Activated effector memory CD4-positive, alpha-beta T cell treated with anti-CD3 and anti-CD28 coated beads, Interleukin-2, amount 50 U/mL, for 16 hours (primary cell): ENCODE measurements at regions not wholly inside any gene's neighbourhood (a gene's known extent, or its start where the extent isn't known, plus 50 kb on each side); places are given as distances from the start of the nearest gene placed in this dataset.

Source experiments
- DNase-seq: peaks from one replicate; pipeline ENCODE4 v3.0.0-alpha.2; 2020

DNA sequence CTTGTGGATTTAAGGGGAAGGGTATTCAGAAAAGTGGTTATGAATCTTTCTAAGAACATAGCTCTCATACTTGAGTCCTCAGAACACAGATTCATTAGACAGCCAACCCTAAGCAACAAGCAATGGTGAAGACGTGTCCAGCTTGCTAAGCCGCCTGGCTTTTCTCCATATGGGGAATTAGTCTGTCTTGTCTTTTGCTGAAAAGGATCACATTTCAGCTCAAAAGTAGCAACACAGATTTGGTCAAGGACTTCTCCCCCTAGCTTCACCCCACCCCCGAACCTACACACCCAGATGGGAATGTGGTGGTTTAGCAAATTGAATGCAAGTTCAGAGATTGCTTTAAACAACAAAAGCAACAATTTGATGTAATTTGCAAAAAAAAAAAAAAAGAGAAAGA lies 103.3 kb upstream of the RASGEF1B start:
- no peak for DNase-seq

GRCh38 chr4:81573840-81574239 lies 102.1 kb upstream of the RASGEF1B start:
- DNase-seq: no peak

GRCh38 chr4:81572402-81572801 lies 100.7 kb upstream of the RASGEF1B start:
- DNase-seq: no peak

GRCh38 chr4:81571105-81571504 lies 99.4 kb upstream of the RASGEF1B start:
- no peak for DNase-seq

GRCh38 chr4:81566161-81566591 lies 94.5 kb upstream of the RASGEF1B start:
- no peak for DNase-seq

- DNase-seq: no peak
Observed at GRCh38 chr4:81565142-81565870, 93.6 kb upstream of the RASGEF1B start.

GRCh38 chr4:81564025-81564424 lies 92.3 kb upstream of the RASGEF1B start:
- no peak for DNase-seq

DNA sequence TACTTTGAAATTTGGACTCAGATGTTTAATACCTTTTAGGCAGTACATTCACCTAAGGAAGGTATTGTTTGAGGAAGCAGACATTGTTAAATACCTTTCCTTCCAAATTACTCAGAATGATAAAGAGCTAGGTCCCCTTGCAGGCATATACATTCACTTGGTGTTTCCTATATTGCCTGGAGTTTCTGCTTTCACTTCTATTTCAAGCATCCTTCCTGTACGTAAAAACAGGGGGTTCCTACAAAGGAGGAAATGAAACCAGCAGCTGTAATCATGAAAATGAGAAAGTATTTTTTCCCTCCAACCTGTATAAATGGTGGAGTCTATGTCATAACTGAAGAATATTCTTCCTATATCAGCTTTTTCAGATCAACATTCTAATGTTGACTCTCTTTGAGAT lies 90.4 kb upstream of the RASGEF1B start:
- no peak for DNase-seq

- no peak for DNase-seq
Observed at GRCh38 chr4:81557306-81557705, 85.6 kb upstream of the RASGEF1B start.

- no peak for DNase-seq
Observed at GRCh38 chr4:81555489-81555888, 83.8 kb upstream of the RASGEF1B start.

DNA sequence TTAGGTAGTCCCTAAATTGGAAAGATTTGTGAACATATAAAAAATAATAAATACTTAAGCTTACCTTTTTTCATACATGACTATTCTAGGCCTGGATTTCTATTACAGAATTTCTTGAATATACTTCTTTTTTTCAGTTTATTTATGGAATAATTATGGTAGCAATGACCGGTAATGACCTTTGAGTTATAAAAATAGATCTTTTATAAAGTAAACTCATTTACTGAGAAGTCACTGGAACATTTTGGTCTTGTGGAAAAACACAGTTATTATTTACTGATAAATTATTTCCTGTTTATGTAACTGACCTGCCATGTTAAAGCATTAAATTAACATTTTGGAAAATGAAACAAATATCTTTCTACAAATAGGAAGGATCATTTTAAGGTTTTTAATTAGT lies 80.4 kb upstream of the RASGEF1B start:
- no peak for DNase-seq

DNA sequence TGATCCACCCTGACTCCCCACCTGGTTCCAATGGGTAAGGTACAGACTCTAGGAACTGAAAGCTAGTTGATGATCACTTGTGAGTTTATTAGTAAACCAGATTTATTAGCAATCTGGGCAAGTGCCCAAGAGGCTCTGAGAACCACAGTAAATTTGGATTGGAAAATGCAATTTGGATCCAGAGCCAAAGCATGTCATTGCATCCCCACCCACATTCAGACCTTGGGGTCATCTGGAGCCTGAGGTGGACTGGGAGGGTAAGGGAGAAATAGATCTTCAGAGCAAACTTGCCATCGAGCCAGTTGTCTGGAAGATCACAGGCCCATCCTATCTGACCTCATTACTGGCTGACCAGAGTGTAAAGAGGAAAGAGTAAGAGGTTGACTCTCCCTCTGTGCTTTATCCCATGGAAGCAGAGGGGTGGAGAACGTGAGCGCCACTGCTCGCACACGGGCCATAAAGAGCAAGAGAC lies 78.7 kb upstream of the RASGEF1B start:
- no peak for DNase-seq

DNA sequence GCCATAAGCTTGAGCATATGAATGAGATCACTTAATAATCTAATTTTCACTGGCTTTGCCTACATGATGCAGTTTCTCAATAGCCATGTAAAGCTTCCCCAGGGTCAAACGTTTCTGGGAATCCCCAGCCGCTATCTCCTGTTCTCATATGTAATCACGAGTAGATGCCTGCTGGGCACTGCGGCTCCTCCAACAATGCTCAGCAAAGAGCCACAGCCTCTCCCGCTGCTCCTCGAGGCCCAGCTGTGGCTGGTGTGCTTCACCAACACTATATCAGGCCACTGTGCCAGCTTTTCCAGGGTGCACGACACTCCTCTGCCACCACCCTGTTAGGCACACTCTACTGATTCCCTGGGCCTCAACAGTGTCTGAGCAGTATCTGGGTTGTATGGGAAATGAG lies 78.3 kb upstream of the RASGEF1B start:
- DNase-seq: no peak

- DNase-seq: no peak
Observed at GRCh38 chr4:81546777-81547176, 75.1 kb upstream of the RASGEF1B start.

- DNase-seq: no peak
Observed at GRCh38 chr4:81541161-81541945, 69.6 kb upstream of the RASGEF1B start.

DNA sequence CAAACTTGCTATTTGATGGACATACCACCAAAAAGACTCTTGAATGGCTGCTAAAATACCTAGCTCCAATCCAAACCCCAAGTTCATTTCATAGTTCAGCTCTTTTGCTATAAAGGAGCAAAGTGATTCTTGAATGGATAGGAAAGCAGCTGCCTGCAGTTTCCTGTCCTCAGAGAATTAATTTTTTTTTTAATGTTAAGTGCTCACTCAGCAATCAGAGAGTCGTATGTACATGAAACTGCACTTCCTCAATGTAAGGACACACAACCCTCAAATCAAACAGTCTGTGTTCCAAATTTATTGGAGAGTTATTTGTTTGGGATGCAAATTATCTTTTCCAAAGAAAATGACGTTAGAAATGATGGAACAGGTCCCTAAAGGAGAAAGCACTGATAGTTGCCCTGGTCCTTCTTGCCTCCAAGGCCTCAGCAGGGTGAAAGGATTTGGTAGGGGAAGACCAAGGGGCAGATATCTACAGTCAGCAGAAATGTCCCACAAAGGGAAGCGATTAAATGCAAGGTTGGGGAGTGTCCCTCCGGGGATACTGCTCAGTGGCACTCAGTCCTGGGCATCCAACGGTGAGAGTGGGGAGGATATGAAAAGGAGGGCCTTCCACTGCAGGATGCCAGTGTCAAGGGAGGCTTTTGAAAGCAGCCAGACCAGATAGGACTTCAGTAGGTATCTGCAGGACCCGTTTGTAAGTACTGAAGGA lies 67.2 kb upstream of the RASGEF1B start:
- no peak for DNase-seq

GRCh38 chr4:81531410-81531809 lies 59.7 kb upstream of the RASGEF1B start:
- no peak for DNase-seq

DNA sequence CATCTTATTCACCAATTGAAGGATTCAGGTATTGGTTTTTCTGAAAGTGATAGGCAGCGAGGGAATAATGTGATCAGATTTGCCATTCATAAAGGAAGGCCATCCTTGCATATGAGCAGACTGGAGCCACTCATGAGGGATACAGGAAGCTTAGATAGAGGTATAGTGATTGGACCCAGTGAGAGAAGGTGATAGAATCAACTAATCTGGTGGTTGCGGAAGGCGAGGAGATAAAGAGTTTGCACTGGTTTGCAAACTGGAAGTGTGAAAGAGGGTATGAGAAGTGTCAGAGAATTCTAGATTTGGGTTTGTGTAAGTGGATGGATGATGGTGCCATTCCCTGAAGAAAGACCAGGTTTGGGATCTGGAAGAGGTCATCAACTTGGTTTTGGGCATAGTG lies 57.3 kb upstream of the RASGEF1B start:
- no peak for DNase-seq

DNA sequence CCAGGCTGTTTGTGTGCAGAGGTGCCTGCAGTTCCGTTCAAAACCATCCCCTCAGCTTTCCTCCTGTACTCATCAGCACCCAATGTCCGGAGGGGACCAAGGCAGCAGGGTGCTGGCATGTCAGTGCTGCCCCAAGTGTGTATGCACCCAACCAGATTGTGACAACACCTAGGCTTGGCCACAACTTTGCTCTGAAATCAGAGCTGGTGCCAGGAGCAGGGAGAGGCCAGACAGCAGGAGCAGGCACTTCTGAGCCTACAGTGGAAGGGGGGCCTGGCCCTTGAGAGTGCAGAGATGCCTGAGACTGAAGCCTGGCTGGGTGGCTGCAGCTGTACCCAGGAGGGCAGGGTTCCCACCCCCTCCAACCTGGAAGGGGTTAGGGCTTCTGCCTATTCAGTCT lies 56.5 kb upstream of the RASGEF1B start:
- DNase-seq: no peak

DNA sequence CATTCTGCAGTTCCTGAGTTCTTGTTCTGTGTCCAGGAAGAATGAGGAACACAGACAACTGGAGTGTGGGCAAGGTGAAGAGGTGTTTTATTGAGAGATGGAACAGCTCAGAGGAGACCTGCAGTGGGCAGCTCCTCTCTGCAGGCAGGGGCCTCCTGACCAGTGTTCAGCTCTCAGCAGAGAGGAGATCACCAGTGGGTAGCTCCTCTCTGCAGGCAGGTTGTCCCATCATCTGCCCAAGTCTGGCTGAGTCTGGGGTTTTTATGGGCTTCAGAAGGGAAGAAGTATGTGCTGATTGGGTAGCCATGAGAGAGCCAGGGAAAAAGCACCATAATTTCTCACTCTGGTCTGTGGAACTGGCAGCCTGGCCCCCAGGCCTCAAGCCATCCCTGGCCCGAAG lies 56.0 kb upstream of the RASGEF1B start:
- no peak for DNase-seq

GRCh38 chr4:81527115-81527514 lies 55.4 kb upstream of the RASGEF1B start:
- no peak for DNase-seq

DNA sequence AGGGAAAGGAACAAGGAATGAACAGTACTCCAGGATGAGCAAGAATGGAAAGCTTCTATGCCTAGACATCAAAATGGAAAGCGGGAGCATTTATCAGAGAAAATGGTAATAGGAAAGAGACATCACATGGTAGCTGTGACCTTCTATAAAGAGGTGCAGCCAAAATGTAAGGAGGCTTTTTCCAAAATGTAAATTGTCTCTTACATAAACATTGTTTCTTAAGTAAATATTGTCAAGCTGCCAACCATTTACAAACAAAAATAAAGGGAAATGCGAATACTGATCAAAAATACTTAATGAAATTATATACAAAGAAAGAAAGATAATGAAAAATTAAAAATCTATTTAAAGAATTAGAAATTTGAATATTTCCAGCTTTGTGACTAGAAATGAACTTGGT lies 55.0 kb upstream of the RASGEF1B start:
- no peak for DNase-seq

DNA sequence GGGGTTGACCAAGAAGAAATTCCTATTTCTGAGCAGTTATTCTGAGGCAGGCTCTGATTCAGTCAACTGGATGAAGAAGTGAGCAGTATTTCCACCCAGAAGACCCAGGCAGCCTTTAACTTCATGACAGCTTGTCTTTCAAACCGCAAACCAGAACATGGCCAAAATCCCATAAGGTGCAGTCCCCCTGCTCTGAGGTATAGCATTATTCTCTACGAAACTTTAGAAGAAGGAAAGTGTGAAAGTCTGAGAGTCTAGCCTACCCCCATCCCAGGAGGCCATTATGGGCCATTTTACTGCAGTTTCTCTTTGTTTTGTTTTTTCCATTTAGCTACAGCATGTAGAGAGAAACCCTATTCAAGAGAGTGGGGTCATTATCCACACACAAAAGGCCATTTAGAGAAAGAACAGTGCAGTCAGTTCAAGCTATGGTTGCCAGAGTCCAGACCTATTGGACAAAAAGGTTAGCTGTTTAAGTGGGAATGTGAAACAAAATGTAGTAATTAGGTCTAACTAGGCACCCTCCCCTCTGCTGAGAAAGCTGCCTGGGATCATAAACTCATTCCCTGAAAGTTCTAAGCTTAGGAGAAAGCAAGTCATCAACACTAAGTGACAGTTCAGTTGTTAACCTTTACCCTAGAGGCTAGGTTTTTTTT lies 52.1 kb upstream of the RASGEF1B start:
- DNase-seq: no peak
